ENCODE measurements at regions not wholly inside any gene's neighbourhood (a gene's known extent, or its start where the extent isn't known, plus 50 kb on each side); places are given as distances from the start of the nearest gene placed in this dataset.
"Not testable (repeated sequence)": the region's sequence is repeated elsewhere in the genome, so short reads cannot be mapped to it uniquely, and the experiment has no call there.

GRCh38 chr13:88701551-88701950, 1030.4 kb downstream of the SLITRK5 start:
- H3K4me1 ChIP-seq (ENCODE audit: control insufficient read depth in 2 of 2, insufficient read depth in 2 of 2, low read length in 2 of 2), result no peaks in the 10 kb centered on the region
- H3K9me3 ChIP-seq (ENCODE audit: control insufficient read depth in 2 of 2, insufficient read depth in 1 of 2, low read length in 1 of 2), result no peaks in the 10 kb centered on the region
- DNase-seq (ENCODE audit: low read depth in 6 of 9, low spot score in 9 of 9), result no peak

GRCh38 chr13:88704600-88705275, 1033.6 kb downstream of the SLITRK5 start:
- 80% methylated on average over 7 of the region's 7 CpGs for WGBS

More at GRCh38 chr13:88701551-88701950, 1030.4 kb downstream of the SLITRK5 start:
- no peaks in the 10 kb centered on the region for H3K27me3 ChIP-seq (ENCODE audit: control insufficient read depth in 2 of 2, insufficient read depth in 1 of 2, low read length in 1 of 2)
- no peak overlapping the region for H3K27ac ChIP-seq (ENCODE audit: low read depth in 1 of 2, low read length in 1 of 2)
- H3K36me3 ChIP-seq (ENCODE audit: control insufficient read depth in 2 of 2, insufficient read depth in 2 of 2, low read length in 1 of 2), result no peaks in the 10 kb centered on the region
- no peak overlapping the region for H3K4me3 ChIP-seq (ENCODE audit: low read length in 2 of 2)

GRCh38 chr13:88707646-88708045, 1036.5 kb downstream of the SLITRK5 start:
- DNase-seq (ENCODE audit: low read depth in 6 of 9, low spot score in 9 of 9), result no peak
- H3K36me3 ChIP-seq (ENCODE audit: control insufficient read depth in 2 of 2, insufficient read depth in 2 of 2, low read length in 1 of 2), result no peaks in the 10 kb centered on the region
- H3K27me3 ChIP-seq (ENCODE audit: control insufficient read depth in 2 of 2, insufficient read depth in 1 of 2, low read length in 1 of 2), result no peaks in the 10 kb centered on the region
- H3K4me3 ChIP-seq (ENCODE audit: low read length in 2 of 2), result no peak overlapping the region
- no peaks in the 10 kb centered on the region for H3K4me1 ChIP-seq (ENCODE audit: control insufficient read depth in 2 of 2, insufficient read depth in 2 of 2, low read length in 2 of 2)
- H3K27ac ChIP-seq (ENCODE audit: low read depth in 1 of 2, low read length in 1 of 2), result no peak overlapping the region
- no peaks in the 10 kb centered on the region for H3K9me3 ChIP-seq (ENCODE audit: control insufficient read depth in 2 of 2, insufficient read depth in 1 of 2, low read length in 1 of 2)

More at GRCh38 chr13:88704600-88705275, 1033.6 kb downstream of the SLITRK5 start:
- Histone ChIP-seq H3K36me3 (ENCODE audit: control insufficient read depth in 2 of 2, insufficient read depth in 2 of 2, low read length in 1 of 2) (no peaks in the 10 kb centered on the region), H3K27me3 (ENCODE audit: control insufficient read depth in 2 of 2, insufficient read depth in 1 of 2, low read length in 1 of 2) (no peaks in the 10 kb centered on the region), H3K4me3 (ENCODE audit: low read length in 2 of 2) (no peak overlapping the region), H3K27ac (ENCODE audit: low read depth in 1 of 2, low read length in 1 of 2) (no peak overlapping the region), H3K9me3 (ENCODE audit: control insufficient read depth in 2 of 2, insufficient read depth in 1 of 2, low read length in 1 of 2) (no peaks in the 10 kb centered on the region), H3K4me1 (ENCODE audit: control insufficient read depth in 2 of 2, insufficient read depth in 2 of 2, low read length in 2 of 2) (no peaks in the 10 kb centered on the region)
- DNase-seq (ENCODE audit: low read depth in 6 of 9, low spot score in 9 of 9), result no peak

GRCh38 chr13:88717946-88718345, 1046.8 kb downstream of the SLITRK5 start:
- Histone ChIP-seq H3K27me3 (ENCODE audit: control insufficient read depth in 2 of 2, insufficient read depth in 1 of 2, low read length in 1 of 2) (no peaks in the 10 kb centered on the region), H3K27ac (ENCODE audit: low read depth in 1 of 2, low read length in 1 of 2) (no peak overlapping the region), H3K9me3 (ENCODE audit: control insufficient read depth in 2 of 2, insufficient read depth in 1 of 2, low read length in 1 of 2) (peaks cover 0 to 7% of the 10 kb centered on the region in 2 donors), H3K4me1 (ENCODE audit: control insufficient read depth in 2 of 2, insufficient read depth in 2 of 2, low read length in 2 of 2) (no peaks in the 10 kb centered on the region), H3K4me3 (ENCODE audit: low read length in 2 of 2) (no peak overlapping the region), H3K36me3 (ENCODE audit: control insufficient read depth in 2 of 2, insufficient read depth in 2 of 2, low read length in 1 of 2) (no peaks in the 10 kb centered on the region)
- no peak for DNase-seq (ENCODE audit: low read depth in 6 of 9, low spot score in 9 of 9)
- 94% methylated on average over 22 of the region's 22 CpGs for WGBS

- Histone ChIP-seq H3K4me3 (ENCODE audit: low read length in 2 of 2) (no peak overlapping the region), H3K27ac (ENCODE audit: low read depth in 1 of 2, low read length in 1 of 2) (no peak overlapping the region), H3K9me3 (ENCODE audit: control insufficient read depth in 2 of 2, insufficient read depth in 1 of 2, low read length in 1 of 2) (peaks cover 0 to 7% of the 10 kb centered on the region in 2 donors), H3K27me3 (ENCODE audit: control insufficient read depth in 2 of 2, insufficient read depth in 1 of 2, low read length in 1 of 2) (no peaks in the 10 kb centered on the region), H3K36me3 (ENCODE audit: control insufficient read depth in 2 of 2, insufficient read depth in 2 of 2, low read length in 1 of 2) (no peaks in the 10 kb centered on the region), H3K4me1 (ENCODE audit: control insufficient read depth in 2 of 2, insufficient read depth in 2 of 2, low read length in 2 of 2) (no peaks in the 10 kb centered on the region)
- no peak for DNase-seq (ENCODE audit: low read depth in 6 of 9, low spot score in 9 of 9)
- 95% methylated on average over 1 of the region's 1 CpG for WGBS
Measured at GRCh38 chr13:88718781-88719180, 1047.6 kb downstream of the SLITRK5 start.

- H3K9me3 ChIP-seq (ENCODE audit: control insufficient read depth in 2 of 2, insufficient read depth in 1 of 2, low read length in 1 of 2), result peaks cover 0 to 21% of the 10 kb centered on the region in 2 donors
- no peak for DNase-seq (ENCODE audit: low read depth in 6 of 9, low spot score in 9 of 9)
- no peaks in the 10 kb centered on the region for H3K4me1 ChIP-seq (ENCODE audit: control insufficient read depth in 2 of 2, insufficient read depth in 2 of 2, low read length in 2 of 2)
- 89% methylated on average over 3 of the region's 3 CpGs for WGBS
- H3K27me3 ChIP-seq (ENCODE audit: control insufficient read depth in 2 of 2, insufficient read depth in 1 of 2, low read length in 1 of 2), result no peaks in the 10 kb centered on the region
- no peaks in the 10 kb centered on the region for H3K36me3 ChIP-seq (ENCODE audit: control insufficient read depth in 2 of 2, insufficient read depth in 2 of 2, low read length in 1 of 2)
- no peak overlapping the region for H3K27ac ChIP-seq (ENCODE audit: low read depth in 1 of 2, low read length in 1 of 2)
- no peak overlapping the region for H3K4me3 ChIP-seq (ENCODE audit: low read length in 2 of 2)
Measured at GRCh38 chr13:88726075-88726474, 1054.9 kb downstream of the SLITRK5 start.

- H3K4me3 ChIP-seq (ENCODE audit: low read length in 2 of 2); H3K27ac ChIP-seq (ENCODE audit: low read depth in 1 of 2, low read length in 1 of 2); H3K36me3 ChIP-seq (ENCODE audit: control insufficient read depth in 2 of 2, insufficient read depth in 2 of 2, low read length in 1 of 2); DNase-seq (ENCODE audit: low read depth in 6 of 9, low spot score in 9 of 9); H3K4me1 ChIP-seq (ENCODE audit: control insufficient read depth in 2 of 2, insufficient read depth in 2 of 2, low read length in 2 of 2); H3K27me3 ChIP-seq (ENCODE audit: control insufficient read depth in 2 of 2, insufficient read depth in 1 of 2, low read length in 1 of 2): not testable (repeated sequence)
- peaks cover 0 to 21% of the 10 kb centered on the region in 2 donors for H3K9me3 ChIP-seq (ENCODE audit: control insufficient read depth in 2 of 2, insufficient read depth in 1 of 2, low read length in 1 of 2)
- WGBS, result 78% methylated on average over 7 of the region's 7 CpGs
Measured at GRCh38 chr13:88727236-88727635, 1056.1 kb downstream of the SLITRK5 start.

GRCh38 chr13:88729605-88730004, 1058.4 kb downstream of the SLITRK5 start:
- peaks cover 0 to 17% of the 10 kb centered on the region in 2 donors for H3K9me3 ChIP-seq (ENCODE audit: control insufficient read depth in 2 of 2, insufficient read depth in 1 of 2, low read length in 1 of 2)
- H3K27ac ChIP-seq (ENCODE audit: low read depth in 1 of 2, low read length in 1 of 2), result no peak overlapping the region
- no peaks in the 10 kb centered on the region for H3K36me3 ChIP-seq (ENCODE audit: control insufficient read depth in 2 of 2, insufficient read depth in 2 of 2, low read length in 1 of 2)
- H3K27me3 ChIP-seq (ENCODE audit: control insufficient read depth in 2 of 2, insufficient read depth in 1 of 2, low read length in 1 of 2), result no peaks in the 10 kb centered on the region
- DNase-seq (ENCODE audit: low read depth in 6 of 9, low spot score in 9 of 9), result no peak
- no peak overlapping the region for H3K4me3 ChIP-seq (ENCODE audit: low read length in 2 of 2)
- WGBS, result 96% methylated on average over 3 of the region's 3 CpGs
- H3K4me1 ChIP-seq (ENCODE audit: control insufficient read depth in 2 of 2, insufficient read depth in 2 of 2, low read length in 2 of 2), result no peaks in the 10 kb centered on the region

GRCh38 chr13:88736026-88736425, 1064.9 kb downstream of the SLITRK5 start:
- no peaks in the 10 kb centered on the region for H3K36me3 ChIP-seq (ENCODE audit: control insufficient read depth in 2 of 2, insufficient read depth in 2 of 2, low read length in 1 of 2)
- H3K9me3 ChIP-seq (ENCODE audit: control insufficient read depth in 2 of 2, insufficient read depth in 1 of 2, low read length in 1 of 2), result no peaks in the 10 kb centered on the region
- no peaks in the 10 kb centered on the region for H3K27me3 ChIP-seq (ENCODE audit: control insufficient read depth in 2 of 2, insufficient read depth in 1 of 2, low read length in 1 of 2)
- H3K27ac ChIP-seq (ENCODE audit: low read depth in 1 of 2, low read length in 1 of 2), result no peak overlapping the region
- no peak overlapping the region for H3K4me3 ChIP-seq (ENCODE audit: low read length in 2 of 2)
- H3K4me1 ChIP-seq (ENCODE audit: control insufficient read depth in 2 of 2, insufficient read depth in 2 of 2, low read length in 2 of 2), result no peaks in the 10 kb centered on the region
- DNase-seq (ENCODE audit: low read depth in 6 of 9, low spot score in 9 of 9), result no peak
- 96% methylated on average over 2 of the region's 2 CpGs for WGBS

Measured in thymus (tissue), 11 donors.